Breast epithelium (tissue), 3 donors: ENCODE measurements at regions not wholly inside any gene's neighbourhood (a gene's known extent, or its start where the extent isn't known, plus 50 kb on each side); places are given as distances from the start of the nearest gene placed in this dataset.

Experiments used
- POLR2A ChIP-seq: fragments of 450-650 bp; IDR thresholded peaks from one replicate; pipeline ENCODE4 v1.6.1; 2016; ENCODE audit warnings: antibody characterized with exemption, mild to moderate bottlenecking, moderate library complexity
- POLR2AphosphoS5 ChIP-seq, 3 donors: sonication (generic); formaldehyde crosslinking; IDR thresholded peaks; one replicate each; pipeline ENCODE4 v1.6.1; 2017; ENCODE audit warnings: antibody characterized with exemption in 3 of 3
- TF ChIP-seq, protein P1 (sequence below), 3 donors: fragments of 450-650 bp; IDR thresholded peaks; one replicate each; pipeline ENCODE4 v1.5.1; 2016 to 2017; ENCODE audit warnings: antibody characterized with exemption in 3 of 3, mild to moderate bottlenecking in 3 of 3, moderate library complexity in 3 of 3

GRCh38 chr3:197424266-197424665 lies 125.9 kb upstream of the DLG1 start:
- TF ChIP-seq, protein P1, sequence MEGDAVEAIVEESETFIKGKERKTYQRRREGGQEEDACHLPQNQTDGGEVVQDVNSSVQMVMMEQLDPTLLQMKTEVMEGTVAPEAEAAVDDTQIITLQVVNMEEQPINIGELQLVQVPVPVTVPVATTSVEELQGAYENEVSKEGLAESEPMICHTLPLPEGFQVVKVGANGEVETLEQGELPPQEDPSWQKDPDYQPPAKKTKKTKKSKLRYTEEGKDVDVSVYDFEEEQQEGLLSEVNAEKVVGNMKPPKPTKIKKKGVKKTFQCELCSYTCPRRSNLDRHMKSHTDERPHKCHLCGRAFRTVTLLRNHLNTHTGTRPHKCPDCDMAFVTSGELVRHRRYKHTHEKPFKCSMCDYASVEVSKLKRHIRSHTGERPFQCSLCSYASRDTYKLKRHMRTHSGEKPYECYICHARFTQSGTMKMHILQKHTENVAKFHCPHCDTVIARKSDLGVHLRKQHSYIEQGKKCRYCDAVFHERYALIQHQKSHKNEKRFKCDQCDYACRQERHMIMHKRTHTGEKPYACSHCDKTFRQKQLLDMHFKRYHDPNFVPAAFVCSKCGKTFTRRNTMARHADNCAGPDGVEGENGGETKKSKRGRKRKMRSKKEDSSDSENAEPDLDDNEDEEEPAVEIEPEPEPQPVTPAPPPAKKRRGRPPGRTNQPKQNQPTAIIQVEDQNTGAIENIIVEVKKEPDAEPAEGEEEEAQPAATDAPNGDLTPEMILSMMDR (IDR thresholded peaks at IDR 0.05) = no peak
- TF ChIP-seq POLR2A (no peak), POLR2AphosphoS5 (IDR thresholded peaks at IDR 0.05) (no peak)
